ENCODE measurements at regions not wholly inside any gene's neighbourhood (a gene's known extent, or its start where the extent isn't known, plus 50 kb on each side); places are given as distances from the start of the nearest gene placed in this dataset.

DNA sequence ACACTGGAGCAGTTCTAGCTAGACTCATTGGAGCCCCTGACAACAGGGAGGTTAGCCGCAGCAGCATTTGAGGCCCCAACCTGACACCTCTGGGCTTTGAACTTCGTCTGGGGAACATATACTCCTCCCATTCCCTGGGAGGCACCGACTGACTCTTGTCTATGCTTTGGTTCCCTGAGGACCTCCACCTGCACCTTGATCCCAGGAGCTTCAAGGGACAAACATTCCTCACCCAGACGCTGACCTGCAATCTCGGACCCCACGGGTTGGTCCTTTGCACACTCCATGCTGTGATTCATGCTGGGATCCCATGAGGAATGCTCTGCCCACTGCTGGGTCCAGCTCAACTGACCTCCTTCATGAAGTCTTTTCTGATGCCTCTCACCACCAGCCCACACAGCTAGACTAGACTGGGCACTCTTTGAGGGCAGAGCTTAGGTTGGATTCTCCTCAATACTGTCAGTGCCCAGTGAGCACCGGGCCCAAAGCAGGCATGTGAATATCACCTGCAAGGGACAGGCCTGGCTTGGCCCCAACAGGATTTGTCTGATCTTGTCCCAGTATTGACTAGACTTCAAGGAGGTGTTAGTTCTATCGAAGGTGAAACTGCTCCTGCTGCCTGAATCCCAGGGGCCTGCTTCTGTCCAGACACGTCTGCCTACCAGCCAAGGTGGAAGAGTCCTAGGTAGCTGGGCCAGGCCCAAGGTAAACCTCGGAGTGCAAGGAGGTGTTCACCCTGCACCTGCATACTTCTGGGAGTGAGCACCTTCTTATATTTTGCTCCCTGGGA lies 51.8 kb upstream of the ZBTB43 start:
- ChIA-PET CTCF (interaction anchor here (1.0 to 1.5 kb wide), 2 partner anchors 29 to 46 kb away, joined by 3 to 5 read pairs; no protein-coding TSS in a partner anchor), RAD21 (ENCODE audit: unreplicated experiment) (interaction anchor here (1.1 kb wide), 1 partner anchor 47 kb away, joined by 4 read pairs; no protein-coding TSS in a partner anchor), SMC1A (ENCODE audit: uncharacterized antibody, unreplicated experiment) (no interaction called here), POLR2A (no interaction called here)
- no peaks in the 10 kb centered on the region for H4K20me1 ChIP-seq (ENCODE audit: control insufficient read depth, insufficient read depth)
- no peak for ATAC-seq
- TF ChIP-seq IKZF2 (IDR thresholded peaks at IDR 0.05): no peak
- WGBS (ENCODE audit: insufficient coverage, insufficient replicate concordance, low lambda C conversion rate, missing lambda C conversion rate): 59% methylated on average over 10 of the region's 10 CpGs
- H3K4me3 ChIP-seq: no peak overlapping the region
- H3K9me3 ChIP-seq (replicated peaks; ENCODE audit: control insufficient read depth, insufficient read depth, low read length): no peaks in the 10 kb centered on the region
- H2AFZ ChIP-seq (ENCODE audit: control insufficient read depth, low read depth, low read length): no peak overlapping the region
- intact Hi-C loops (cut with micrococcal nuclease; ENCODE audit: unreplicated experiment): no loop called here
- H3K9ac ChIP-seq (ENCODE audit: control insufficient read depth, insufficient read depth, low read length): no peak overlapping the region
- no TSS peak for BruUV-seq (replicated peaks)
- no peaks in the 10 kb centered on the region for H3K79me2 ChIP-seq (ENCODE audit: control insufficient read depth, insufficient read depth, low read length)
- no peaks in the 10 kb centered on the region; a peak in 1 of 4 replicates for H3K27me3 ChIP-seq (replicated peaks in 1 of 2; ENCODE audit: control insufficient read depth in 2 of 2, insufficient read depth in 2 of 2, low read length in 1 of 2)
- FAIRE-seq: no peak
- H3K4me1 ChIP-seq (ENCODE audit: control insufficient read depth, insufficient read depth, low read length): no peaks in the 10 kb centered on the region
- no peak overlapping the region for H3K4me2 ChIP-seq (ENCODE audit: control insufficient read depth, insufficient read depth)
- DNase-seq (ENCODE audit: low read depth, low spot score): no peak
- in situ Hi-C loops (cut with MboI): no loop called here
- H3K27ac ChIP-seq (ENCODE audit: control insufficient read depth, insufficient read depth): no peak overlapping the region
- no peaks in the 10 kb centered on the region for H3K36me3 ChIP-seq (ENCODE audit: control insufficient read depth in 2 of 2, insufficient read depth in 2 of 2, low read length in 1 of 2)

DNA sequence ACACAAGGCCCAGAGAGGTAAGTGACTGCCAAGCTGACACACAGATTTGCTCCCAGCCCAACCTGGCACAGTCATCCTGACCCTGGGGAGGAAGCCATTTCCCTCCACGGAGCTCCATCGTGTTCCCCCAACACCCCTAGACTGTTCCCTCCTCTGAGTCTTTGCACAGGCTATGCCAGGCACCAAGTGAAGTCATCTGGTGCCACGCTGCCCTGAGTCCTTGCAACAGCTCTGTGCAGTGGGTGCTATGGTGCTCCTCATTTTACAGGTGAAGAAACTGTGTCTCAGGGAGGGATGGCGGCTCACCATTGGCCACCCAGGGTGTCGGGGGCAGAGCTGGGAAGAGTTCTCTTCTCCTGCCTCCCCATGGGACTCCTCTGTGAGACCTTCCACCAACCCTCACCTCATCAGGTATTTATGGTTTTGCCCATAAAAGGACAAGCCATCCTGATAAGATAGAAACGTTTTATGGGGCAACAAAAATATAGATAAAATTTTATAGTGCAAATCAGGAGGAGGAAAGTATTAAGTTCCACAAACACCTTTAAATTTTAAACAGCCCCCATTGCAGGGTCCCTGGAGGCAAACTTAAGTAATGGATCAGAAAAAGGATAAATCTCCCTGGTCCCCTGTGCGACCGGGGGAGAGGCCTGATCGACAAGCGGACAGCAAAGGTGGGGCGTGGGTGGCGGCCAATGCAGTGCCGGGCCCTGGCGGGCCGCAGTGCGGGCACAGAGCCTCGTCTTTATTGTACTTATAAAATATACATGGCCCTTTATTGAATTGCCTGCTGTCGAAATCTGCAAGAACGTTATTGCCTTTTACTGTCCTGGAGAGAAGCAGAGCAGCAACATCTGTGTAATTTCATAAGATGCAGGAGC lies 50.2 kb upstream of the ZBTB43 start:
- CTCF ChIA-PET: no interaction called here
- SMC1A ChIA-PET (ENCODE audit: uncharacterized antibody, unreplicated experiment): interaction anchor here (0.6 kb wide), 1 partner anchor 47 kb away, joined by 3 read pairs; no protein-coding TSS in a partner anchor
- Histone ChIP-seq H3K4me3 (no peak overlapping the region), H3K79me2 (ENCODE audit: control insufficient read depth, insufficient read depth, low read length) (no peaks in the 10 kb centered on the region), H3K9me3 (replicated peaks; ENCODE audit: control insufficient read depth, insufficient read depth, low read length) (no peaks in the 10 kb centered on the region), H3K27me3 (replicated peaks in 1 of 2; ENCODE audit: control insufficient read depth in 2 of 2, insufficient read depth in 2 of 2, low read length in 1 of 2) (no peaks in the 10 kb centered on the region; a peak in 1 of 4 replicates), H3K27ac (ENCODE audit: control insufficient read depth, insufficient read depth) (no peak overlapping the region), H3K4me1 (ENCODE audit: control insufficient read depth, insufficient read depth, low read length) (no peaks in the 10 kb centered on the region), H4K20me1 (ENCODE audit: control insufficient read depth, insufficient read depth) (no peaks in the 10 kb centered on the region), H3K4me2 (ENCODE audit: control insufficient read depth, insufficient read depth) (no peak overlapping the region), H2AFZ (ENCODE audit: control insufficient read depth, low read depth, low read length) (no peak overlapping the region), H3K36me3 (ENCODE audit: control insufficient read depth in 2 of 2, insufficient read depth in 2 of 2, low read length in 1 of 2) (no peaks in the 10 kb centered on the region), H3K9ac (ENCODE audit: control insufficient read depth, insufficient read depth, low read length) (no peak overlapping the region)
- RAD21 ChIA-PET (ENCODE audit: unreplicated experiment): no interaction called here
- DNase-seq (ENCODE audit: low read depth, low spot score) (no peak), FAIRE-seq (no peak), ATAC-seq (no peak)
- intact Hi-C loops (cut with micrococcal nuclease; ENCODE audit: unreplicated experiment) (no loop called here), in situ Hi-C loops (cut with MboI) (no loop called here)
- POLR2A ChIA-PET: no interaction called here
- WGBS (ENCODE audit: insufficient coverage, insufficient replicate concordance, low lambda C conversion rate, missing lambda C conversion rate): 56% methylated on average over 19 of the region's 19 CpGs
- BruUV-seq (replicated peaks): no TSS peak
- TF ChIP-seq PAX8 (IDR thresholded peaks at IDR 0.05) (no peak), SUZ12 (IDR thresholded peaks at IDR 0.05; ENCODE audit: unreplicated experiment) (no peak), NR2C2 (IDR thresholded peaks at IDR 0.05; ENCODE audit: borderline replicate concordance, control insufficient read depth, insufficient read length, low read depth) (no peak), WRNIP1 (IDR thresholded peaks at IDR 0.05; ENCODE audit: borderline replicate concordance, low read depth, low read length) (no peak), SRF (IDR thresholded peaks at IDR 0.05; ENCODE audit: low read depth in 2 of 2, low read length in 2 of 2) (no peak), KLF5 (IDR thresholded peaks at IDR 0.05; ENCODE audit: partially characterized antibody) (no peak), RUNX3 (IDR thresholded peaks at IDR 0.05; ENCODE audit: low read length) (no peak), ZNF384 (IDR thresholded peaks at IDR 0.05; ENCODE audit: borderline replicate concordance, low read depth, low read length) (no peak)
- TF ChIP-seq, protein P1, sequence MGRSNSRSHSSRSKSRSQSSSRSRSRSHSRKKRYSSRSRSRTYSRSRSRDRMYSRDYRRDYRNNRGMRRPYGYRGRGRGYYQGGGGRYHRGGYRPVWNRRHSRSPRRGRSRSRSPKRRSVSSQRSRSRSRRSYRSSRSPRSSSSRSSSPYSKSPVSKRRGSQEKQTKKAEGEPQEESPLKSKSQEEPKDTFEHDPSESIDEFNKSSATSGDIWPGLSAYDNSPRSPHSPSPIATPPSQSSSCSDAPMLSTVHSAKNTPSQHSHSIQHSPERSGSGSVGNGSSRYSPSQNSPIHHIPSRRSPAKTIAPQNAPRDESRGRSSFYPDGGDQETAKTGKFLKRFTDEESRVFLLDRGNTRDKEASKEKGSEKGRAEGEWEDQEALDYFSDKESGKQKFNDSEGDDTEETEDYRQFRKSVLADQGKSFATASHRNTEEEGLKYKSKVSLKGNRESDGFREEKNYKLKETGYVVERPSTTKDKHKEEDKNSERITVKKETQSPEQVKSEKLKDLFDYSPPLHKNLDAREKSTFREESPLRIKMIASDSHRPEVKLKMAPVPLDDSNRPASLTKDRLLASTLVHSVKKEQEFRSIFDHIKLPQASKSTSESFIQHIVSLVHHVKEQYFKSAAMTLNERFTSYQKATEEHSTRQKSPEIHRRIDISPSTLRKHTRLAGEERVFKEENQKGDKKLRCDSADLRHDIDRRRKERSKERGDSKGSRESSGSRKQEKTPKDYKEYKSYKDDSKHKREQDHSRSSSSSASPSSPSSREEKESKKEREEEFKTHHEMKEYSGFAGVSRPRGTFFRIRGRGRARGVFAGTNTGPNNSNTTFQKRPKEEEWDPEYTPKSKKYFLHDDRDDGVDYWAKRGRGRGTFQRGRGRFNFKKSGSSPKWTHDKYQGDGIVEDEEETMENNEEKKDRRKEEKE (IDR thresholded peaks at IDR 0.05): no peak
- TF ChIP-seq, protein P2, sequence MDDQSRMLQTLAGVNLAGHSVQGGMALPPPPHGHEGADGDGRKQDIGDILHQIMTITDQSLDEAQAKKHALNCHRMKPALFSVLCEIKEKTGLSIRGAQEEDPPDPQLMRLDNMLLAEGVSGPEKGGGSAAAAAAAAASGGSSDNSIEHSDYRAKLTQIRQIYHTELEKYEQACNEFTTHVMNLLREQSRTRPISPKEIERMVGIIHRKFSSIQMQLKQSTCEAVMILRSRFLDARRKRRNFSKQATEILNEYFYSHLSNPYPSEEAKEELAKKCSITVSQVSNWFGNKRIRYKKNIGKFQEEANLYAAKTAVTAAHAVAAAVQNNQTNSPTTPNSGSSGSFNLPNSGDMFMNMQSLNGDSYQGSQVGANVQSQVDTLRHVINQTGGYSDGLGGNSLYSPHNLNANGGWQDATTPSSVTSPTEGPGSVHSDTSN (IDR thresholded peaks at IDR 0.05; ENCODE audit: insufficient replicate concordance, low read depth, low read length): no peak

Data from GM12878 (cell line).